Cardiac septum (tissue), 1 donor: ENCODE measurements at regions not wholly inside any gene's neighbourhood (a gene's known extent, or its start where the extent isn't known, plus 50 kb on each side); places are given as distances from the start of the nearest gene placed in this dataset.

Experiments
- DNase-seq: peaks from one replicate; pipeline ENCODE4 v3.0.0-alpha.2; 2020; ENCODE audit warnings: low spot score
- intact Hi-C: fragments of 100-400 bp; cut with DNase I; formaldehyde crosslinking; loops from one replicate; pipeline ENCODE4 v1.14.0; 2022
- donor health status: DM: no; HTN: no; CAD: no.

GRCh38 chr14:34256223-34256622, 205.8 kb downstream of the SPTSSA start:
- no peak for DNase-seq
- intact Hi-C loops = no loop called here

GRCh38 chr14:34254571-34254970, 207.5 kb downstream of the SPTSSA start:
- DNase-seq = no peak
- intact Hi-C loops = no loop called here

GRCh38 chr14:34254031-34254430, 208.0 kb downstream of the SPTSSA start:
- no peak for DNase-seq
- intact Hi-C loops = no loop called here

GRCh38 chr14:34252227-34252626, 209.8 kb downstream of the SPTSSA start:
- intact Hi-C loops = no loop called here

GRCh38 chr14:34251662-34252061, 210.4 kb downstream of the SPTSSA start:
- intact Hi-C loops = no loop called here
- no peak for DNase-seq

More at GRCh38 chr14:34252227-34252626, 209.8 kb downstream of the SPTSSA start:
- no peak for DNase-seq

GRCh38 chr14:34250959-34251358, 211.1 kb downstream of the SPTSSA start:
- intact Hi-C loops = no loop called here
- no peak for DNase-seq

- no peak for DNase-seq
- intact Hi-C loops = no loop called here
These were observed 214.4 kb downstream of the SPTSSA start for GRCh38 chr14:34247605-34248004.

GRCh38 chr14:34246206-34246605, 215.8 kb downstream of the SPTSSA start:
- intact Hi-C loops = no loop called here
- no peak for DNase-seq

- no peak for DNase-seq
- intact Hi-C loops = no loop called here
These were observed 218.6 kb downstream of the SPTSSA start for GRCh38 chr14:34243401-34243800.

GRCh38 chr14:34243001-34243400, 219.0 kb downstream of the SPTSSA start:
- intact Hi-C loops = no loop called here
- no peak for DNase-seq

GRCh38 chr14:34241185-34241711, 220.8 kb downstream of the SPTSSA start:
- intact Hi-C loops = no loop called here
- no peak for DNase-seq

GRCh38 chr14:34238610-34239009, 223.4 kb downstream of the SPTSSA start:
- DNase-seq = no peak
- intact Hi-C loops = loop anchor here (10.0 kb wide), 1 partner anchor 324 kb away; no protein-coding TSS in a partner anchor

GRCh38 chr14:34237677-34238076, 224.4 kb downstream of the SPTSSA start:
- intact Hi-C loops = loop anchor here (10.0 kb wide), 1 partner anchor 323 kb away; no protein-coding TSS in a partner anchor
- DNase-seq = no peak

- DNase-seq = no peak
- intact Hi-C loops = loop anchor here (10.0 kb wide), 1 partner anchor 322 kb away; no protein-coding TSS in a partner anchor
These were observed 225.0 kb downstream of the SPTSSA start for GRCh38 chr14:34237081-34237480.

GRCh38 chr14:34235643-34236300, 226.3 kb downstream of the SPTSSA start:
- intact Hi-C loops = loop anchor here (10.0 kb wide), 1 partner anchor 321 kb away; no protein-coding TSS in a partner anchor
- DNase-seq = no peak

GRCh38 chr14:34234258-34234657, 227.8 kb downstream of the SPTSSA start:
- peak; percentile 78 for DNase-seq
- intact Hi-C loops = loop anchor here (10.0 kb wide), 1 partner anchor 319 kb away; no protein-coding TSS in a partner anchor

- no peak for DNase-seq
- intact Hi-C loops = loop anchor here (10.0 kb wide), 1 partner anchor 319 kb away; no protein-coding TSS in a partner anchor
These were observed 228.4 kb downstream of the SPTSSA start for GRCh38 chr14:34233619-34234018.

- intact Hi-C loops = loop anchor here (10.0 kb wide), 1 partner anchor 318 kb away; no protein-coding TSS in a partner anchor
- DNase-seq = no peak
These were observed 229.2 kb downstream of the SPTSSA start for GRCh38 chr14:34232790-34233189.

- intact Hi-C loops = loop anchor here (10.0 kb wide), 1 partner anchor 317 kb away; no protein-coding TSS in a partner anchor
- no peak for DNase-seq
These were observed 230.4 kb downstream of the SPTSSA start for GRCh38 chr14:34231626-34232025.

- DNase-seq = no peak
- intact Hi-C loops = loop anchor here (5.0 to 10.0 kb wide), 5 partner anchors 73 to 282 kb away; no protein-coding TSS in a partner anchor
These were observed 232.9 kb downstream of the SPTSSA start for GRCh38 chr14:34229140-34229539.

- no peak for DNase-seq
- intact Hi-C loops = loop anchor here (5.0 to 10.0 kb wide), 5 partner anchors 74 to 281 kb away; no protein-coding TSS in a partner anchor
These were observed 233.4 kb downstream of the SPTSSA start for GRCh38 chr14:34228650-34228976.
